CD1c-positive myeloid dendritic cell (primary cell): ENCODE measurements at regions not wholly inside any gene's neighbourhood (a gene's known extent, or its start where the extent isn't known, plus 50 kb on each side); places are given as distances from the start of the nearest gene placed in this dataset.
A peak's percentile ranks its signal among the peaks of the same experiment; 100 is the strongest.
"Not testable (repeated sequence)": the region's sequence is repeated elsewhere in the genome, so short reads cannot be mapped to it uniquely, and the experiment has no call there.

Source experiments
- DNase-seq: peaks from one replicate; pipeline ENCODE4 v3.0.0-alpha.2; 2016; ENCODE audit errors: extremely low spot score

DNA sequence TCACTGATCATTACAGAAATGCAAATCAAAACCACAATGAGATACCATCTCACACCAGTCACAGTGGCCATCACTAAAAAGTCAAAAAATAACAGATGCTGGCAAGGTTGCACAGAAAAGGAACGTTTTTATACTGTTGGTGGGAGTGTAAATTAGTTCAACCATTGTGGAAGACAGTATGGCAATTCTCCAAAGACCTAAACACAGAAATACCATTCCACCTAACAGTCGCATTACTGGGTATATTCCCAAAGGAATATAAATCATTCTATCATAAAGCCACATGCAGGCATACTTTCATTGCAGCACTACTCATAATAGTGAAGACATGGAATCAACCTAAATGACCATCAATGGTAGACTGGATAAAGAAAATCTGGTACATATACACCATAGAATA, 83.2 kb upstream of the ARID5B start:
- not testable (repeated sequence) for DNase-seq

DNA sequence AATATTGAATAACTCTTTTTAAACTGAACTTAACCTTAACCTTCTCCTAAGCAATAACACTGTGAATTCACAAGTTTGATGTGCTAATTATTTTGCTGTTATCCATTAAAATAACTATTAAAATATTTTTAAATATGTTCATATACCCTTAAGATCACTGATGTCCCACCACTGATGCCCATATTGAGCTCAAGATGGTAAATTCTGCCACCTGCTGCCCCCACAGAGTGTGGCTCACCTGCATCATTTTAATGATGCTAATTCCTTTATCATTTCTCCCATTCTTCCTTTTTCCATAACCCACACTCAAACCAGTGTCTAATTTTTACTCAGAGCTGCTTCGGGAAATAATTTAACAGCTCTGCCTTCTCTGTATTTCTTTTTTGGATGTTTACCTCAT, 82.3 kb upstream of the ARID5B start:
- no peak for DNase-seq

DNA sequence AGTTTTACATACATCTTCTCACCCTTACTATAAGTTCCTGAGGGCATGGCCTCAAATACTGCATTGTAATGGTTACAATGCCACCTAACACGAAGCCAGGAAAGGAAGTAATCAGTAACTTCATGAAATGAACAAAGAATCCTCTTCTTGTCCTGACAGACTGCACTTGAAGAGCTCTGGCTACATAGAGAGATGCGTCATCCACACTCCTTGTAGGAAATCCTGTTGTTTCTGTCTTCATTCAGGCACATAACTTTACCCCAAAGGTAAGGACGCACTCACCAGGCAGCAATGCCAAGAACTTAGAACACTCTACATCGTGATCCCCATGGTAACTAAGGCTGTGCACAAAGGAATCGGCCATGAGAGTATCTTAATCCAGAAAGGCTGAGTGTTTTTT, 80.3 kb upstream of the ARID5B start:
- no peak for DNase-seq

DNA sequence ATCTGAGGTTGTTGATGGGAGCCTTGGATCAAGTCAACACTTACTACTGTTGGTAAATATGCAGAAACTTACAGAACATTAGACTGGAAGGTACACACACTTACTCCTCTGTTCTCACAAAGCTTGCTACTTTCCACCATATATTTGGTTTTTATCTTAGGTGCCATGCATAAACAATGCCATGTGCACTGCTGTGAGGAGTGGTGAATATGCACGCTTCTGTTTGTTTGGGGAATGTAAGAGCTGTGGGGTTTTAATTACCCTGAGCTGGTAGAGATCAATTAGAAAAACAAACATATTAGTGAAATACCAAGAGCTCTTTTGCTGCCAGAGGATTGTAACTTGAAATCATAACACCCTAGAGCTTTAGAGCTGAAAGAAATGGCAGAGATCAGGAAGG, 79.8 kb upstream of the ARID5B start:
- no peak for DNase-seq

DNA sequence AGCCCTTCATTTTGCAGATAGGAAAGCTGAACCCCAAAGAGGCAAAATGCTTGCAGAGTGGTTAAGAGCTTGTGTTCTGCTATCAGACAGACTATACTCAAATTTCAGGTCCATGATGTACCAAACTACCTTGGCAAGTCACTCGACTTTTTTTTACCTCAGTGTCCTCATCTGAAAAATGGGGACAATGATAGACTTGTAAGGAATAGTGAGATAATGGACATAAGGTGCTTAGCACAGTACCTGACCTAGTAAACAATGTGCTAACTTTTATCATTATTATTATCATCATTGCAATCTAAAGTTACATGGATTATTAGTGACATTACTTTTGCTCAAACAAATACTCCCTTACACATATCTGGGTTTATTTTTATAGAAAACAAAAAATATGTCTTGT, 79.4 kb upstream of the ARID5B start:
- no peak for DNase-seq

DNA sequence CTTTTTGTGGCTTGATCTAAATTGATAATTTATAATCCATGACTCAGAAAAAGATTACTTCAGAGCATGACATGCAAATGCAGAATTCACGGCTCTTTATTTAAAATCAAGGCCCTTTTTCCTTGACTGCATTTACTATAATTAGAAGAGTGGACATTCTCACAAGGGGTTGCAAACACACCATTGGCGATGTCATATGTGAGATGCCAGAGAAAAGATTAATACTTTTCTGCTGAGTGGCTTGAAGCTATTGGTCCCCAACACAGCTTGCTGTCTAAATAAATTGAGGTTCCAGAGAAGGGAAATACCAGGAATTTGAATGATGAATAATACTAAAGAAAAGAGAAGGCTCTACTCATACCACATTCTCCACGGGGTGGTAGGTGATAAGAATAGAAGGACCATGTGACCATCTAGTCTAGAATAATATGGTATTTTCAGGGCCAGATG, 78.7 kb upstream of the ARID5B start:
- DNase-seq = no peak

DNA sequence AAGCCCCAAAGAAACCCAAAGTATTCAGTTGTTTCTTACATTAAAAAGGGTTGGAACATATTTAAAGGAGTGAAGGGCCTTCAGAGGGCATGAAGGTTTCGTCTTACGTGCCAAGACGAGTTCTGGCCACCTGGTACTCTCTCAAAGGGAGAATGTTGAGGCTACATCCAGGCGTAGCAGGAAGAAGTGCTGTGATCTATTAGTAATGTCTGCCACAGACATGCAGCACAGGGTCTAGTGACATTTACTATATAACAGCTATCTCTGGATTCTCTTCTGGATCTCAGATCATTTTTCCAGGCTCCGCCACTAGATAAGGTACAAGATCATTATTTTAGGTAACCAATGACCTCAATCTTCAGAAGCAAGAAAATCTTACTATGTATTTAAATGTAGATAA, 76.5 kb upstream of the ARID5B start:
- no peak for DNase-seq

DNA sequence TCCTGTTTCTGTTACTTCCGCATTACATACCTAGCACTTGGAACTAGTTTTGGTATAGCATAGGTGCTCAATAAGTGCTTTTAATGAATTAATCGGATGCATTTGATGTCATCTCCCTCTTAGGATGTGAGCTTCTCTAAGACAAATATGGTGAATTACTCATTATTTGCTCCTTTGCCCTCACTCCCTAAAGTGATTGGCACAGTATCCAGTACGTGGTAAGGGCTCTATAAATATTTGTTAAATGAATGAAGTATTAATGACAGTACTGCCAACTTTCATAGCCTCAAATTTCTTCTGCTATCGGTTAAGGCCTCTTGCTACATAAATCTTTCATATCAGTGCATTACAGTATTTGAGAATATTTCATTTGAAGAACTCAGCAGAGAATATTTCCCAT, 75.9 kb upstream of the ARID5B start:
- no peak for DNase-seq

DNA sequence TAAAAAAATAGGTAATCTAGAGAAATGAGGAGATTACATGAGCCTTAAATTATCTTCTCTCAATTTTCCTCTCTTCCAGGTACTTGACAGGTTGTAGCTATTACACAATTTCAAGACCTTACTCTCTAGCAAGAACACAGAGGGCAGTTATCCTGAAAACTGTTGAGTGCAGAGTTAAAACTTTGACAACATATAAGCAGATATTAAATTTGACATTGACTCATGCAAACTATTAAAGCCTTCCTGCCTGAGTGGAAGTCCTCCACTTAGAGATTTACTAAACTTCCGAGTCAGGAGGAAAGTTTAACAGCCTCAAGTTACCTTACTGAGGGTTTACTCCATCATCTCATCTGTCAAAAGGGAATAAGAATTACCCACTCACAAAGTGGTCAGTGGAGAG, 73.5 kb upstream of the ARID5B start:
- DNase-seq = no peak

DNA sequence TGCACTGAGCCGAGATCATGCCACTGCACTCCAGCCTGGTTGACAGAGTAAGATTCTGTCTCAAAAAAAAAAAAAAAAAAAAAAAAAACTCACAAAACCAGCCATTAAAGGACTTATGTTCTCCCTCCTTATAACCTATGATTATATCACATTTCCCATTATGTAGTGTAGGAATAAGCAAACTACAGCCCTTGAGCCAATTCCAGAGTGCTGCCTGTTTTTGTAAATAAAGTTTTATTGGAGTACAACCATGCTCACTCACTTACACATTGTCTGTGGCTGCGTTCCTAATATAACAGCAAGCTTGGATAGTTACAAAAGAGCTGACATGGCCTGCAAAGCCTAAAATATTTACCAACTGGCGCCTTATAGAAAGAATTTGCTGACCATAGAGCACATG, 72.7 kb upstream of the ARID5B start:
- DNase-seq = no peak

DNA sequence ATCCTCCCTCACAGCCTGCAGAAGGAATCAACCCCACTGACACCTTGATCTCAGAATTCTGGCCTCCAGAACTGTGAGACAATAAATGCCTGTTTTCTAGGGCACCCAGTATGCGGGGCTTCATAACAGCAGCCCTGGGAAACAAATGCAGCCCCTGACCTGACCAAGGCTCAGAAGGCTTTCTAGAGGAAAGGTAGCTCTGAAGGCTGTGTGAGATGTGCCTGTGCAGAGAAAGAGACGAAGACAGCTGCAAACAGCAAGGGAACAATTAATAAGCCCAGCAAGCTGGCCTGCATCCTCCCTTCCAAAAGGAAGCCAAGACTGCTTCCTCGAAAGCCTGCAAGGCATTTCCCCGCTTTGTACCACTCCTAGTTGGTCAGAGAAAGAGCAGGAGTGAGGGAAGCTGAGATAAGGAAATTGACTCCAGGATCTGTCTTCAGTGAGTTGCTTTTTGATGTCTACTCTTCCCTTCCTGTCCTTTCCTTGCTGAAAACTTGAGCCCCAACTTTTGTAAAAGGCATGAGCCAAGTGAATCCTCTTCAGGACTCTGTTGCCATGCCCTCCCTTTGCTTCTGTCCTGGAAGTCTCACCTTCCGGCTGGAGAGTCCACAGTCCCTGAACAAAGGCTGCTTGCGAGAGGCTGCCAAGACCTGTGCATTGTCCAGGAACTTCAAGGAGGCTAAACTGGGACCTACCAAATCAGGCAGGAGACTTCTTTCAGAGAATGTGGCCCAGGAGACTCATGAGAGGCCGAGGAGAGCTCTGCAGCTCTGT, 71.2 kb upstream of the ARID5B start:
- DNase-seq = no peak

DNA sequence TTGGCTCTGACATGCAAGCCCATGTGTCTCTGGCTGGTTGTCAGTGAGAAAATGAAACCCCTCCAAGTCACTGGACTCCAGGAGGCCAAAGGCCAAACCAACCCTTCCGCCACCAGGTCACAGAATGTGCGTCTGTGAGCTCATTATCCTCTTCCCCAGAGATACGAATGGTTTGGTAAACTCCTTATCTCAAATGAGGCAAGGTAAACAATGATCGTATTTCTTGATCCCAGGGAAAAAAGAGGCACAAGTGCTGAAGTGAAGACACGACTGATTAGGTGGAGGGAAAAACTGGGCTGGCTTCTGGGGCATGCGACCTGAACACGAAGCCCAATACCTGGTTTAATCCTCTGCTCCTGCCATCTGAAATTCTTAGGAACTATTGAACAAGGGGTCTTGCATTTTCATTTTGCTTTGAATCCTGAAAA, 70.6 kb upstream of the ARID5B start:
- no peak for DNase-seq

DNA sequence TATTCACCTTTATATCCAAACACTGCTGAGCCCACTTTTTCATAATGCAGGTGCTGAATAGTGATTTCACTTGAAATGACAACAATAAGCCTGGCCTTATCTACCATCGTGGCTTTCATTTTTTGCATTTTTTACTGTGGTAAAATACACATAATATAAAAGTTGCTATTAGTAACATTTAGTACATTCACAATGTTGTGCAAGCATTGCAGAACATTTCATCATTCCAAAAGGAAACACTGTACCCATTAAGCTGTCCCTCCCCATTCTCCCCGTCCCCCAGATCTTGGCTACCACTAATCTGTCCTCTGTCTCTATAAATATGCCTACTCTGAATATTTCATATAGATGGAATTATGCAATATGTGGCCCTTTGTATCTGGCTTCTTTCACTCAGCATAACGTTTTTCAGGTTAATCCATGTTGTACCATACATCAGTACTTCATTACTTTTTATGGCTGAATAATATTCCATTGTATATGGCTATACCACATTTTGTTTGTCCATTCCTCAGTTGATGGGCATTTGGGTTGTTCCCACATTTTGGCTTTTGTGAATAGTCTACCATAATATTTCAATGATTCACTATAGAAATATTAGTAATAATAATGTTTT, 68.5 kb upstream of the ARID5B start:
- no peak for DNase-seq

DNA sequence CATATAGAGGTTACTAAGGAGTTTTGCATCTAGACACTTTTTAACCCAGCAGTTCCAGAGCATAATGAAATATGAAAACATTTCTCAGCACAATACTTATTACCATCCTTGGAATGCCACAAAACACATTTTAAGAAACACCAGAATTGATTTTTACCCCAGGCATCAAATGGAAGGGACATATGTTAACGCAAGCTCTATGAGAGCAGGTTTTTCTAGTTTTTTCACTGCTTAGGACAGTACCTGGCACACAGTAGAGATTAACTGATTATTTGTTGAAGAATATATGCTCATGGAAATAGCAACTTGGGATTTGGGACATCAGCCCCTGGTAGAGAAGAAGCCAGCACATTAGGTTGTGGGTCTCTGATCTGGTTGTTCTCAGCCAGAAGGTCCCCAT, 67.0 kb upstream of the ARID5B start:
- DNase-seq = no peak

DNA sequence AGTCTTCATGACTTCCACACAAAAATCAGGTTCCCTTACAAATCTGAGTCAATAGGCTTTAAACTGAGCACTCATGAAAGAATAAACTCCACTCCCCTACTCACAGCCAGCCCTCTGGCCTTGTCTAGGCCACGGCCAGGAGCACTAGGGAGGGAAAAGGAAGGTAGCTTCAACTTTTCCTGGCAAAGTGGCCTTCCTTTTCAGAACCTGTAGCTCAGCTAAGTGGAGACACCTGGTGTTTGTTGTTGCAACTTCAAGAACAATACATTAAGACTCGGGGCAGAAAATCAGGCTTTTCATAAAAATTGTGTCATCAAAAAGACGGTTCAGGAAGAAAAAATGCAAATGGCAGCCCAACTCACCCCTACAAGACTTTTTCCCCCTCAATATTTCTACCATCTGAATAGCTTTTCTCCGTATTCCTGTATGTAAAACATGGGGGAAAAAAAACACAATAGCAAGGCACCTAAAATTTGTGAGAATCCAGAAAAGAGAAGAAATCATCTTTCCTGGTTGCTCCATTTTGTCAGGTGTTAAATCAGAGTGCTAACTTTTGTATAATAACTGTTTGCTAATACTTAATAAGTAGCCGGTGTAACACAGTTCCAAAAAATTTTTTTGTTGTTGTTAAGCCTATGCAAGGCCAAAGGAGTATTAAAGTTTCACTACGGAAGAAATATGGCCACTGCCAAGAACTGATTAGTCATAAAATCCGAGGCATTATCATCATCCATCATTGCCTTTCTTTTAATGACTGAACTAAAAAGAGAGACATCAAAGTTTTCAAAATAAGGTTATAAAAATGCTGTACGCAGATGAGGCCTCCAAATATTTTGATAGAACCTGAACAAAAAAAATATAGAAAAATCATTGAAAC, 66.2 kb upstream of the ARID5B start:
- DNase-seq = peak; percentile 22

DNA sequence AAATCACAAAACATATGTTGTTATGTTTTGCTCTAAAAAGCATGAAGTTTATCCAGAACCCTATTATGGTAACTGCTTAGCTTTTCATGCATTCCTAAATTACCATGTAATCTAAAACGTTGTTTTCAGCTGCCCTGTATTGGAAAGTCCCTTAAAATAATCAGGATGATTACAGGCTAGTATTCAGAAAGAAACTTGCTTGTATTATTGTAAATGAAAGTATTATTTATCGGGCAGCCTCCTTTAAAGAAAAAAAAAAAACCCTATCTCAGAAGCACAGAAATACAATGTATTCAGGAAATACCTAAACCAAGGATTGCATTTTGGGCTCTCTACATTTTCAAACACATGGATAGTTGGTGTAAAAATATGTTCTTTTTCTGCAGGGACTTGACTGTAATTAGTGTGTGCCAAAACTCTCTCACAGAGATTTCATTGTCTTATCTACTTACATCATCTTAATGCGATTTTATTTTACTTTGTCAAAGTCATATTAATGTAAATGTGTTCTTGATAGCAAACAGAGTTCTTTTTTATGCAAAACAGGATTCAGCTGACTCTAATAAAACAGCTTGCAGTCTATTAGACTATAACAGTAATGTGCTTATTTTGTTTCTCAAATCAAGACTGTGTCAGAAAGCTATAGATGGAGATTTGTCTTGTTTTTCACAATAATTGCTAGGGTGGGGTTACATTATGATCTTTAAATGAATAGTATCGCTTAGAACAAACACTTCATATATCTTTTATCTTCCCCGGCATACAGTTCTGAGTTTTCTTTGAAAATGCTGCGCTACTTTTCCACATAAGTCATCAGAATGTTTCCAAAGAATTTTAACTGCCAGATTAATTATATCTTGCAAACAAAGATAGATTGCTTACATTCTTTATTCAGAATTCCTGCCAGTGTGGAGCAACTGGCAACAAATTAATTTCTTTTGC, 65.3 kb upstream of the ARID5B start:
- DNase-seq = no peak

DNA sequence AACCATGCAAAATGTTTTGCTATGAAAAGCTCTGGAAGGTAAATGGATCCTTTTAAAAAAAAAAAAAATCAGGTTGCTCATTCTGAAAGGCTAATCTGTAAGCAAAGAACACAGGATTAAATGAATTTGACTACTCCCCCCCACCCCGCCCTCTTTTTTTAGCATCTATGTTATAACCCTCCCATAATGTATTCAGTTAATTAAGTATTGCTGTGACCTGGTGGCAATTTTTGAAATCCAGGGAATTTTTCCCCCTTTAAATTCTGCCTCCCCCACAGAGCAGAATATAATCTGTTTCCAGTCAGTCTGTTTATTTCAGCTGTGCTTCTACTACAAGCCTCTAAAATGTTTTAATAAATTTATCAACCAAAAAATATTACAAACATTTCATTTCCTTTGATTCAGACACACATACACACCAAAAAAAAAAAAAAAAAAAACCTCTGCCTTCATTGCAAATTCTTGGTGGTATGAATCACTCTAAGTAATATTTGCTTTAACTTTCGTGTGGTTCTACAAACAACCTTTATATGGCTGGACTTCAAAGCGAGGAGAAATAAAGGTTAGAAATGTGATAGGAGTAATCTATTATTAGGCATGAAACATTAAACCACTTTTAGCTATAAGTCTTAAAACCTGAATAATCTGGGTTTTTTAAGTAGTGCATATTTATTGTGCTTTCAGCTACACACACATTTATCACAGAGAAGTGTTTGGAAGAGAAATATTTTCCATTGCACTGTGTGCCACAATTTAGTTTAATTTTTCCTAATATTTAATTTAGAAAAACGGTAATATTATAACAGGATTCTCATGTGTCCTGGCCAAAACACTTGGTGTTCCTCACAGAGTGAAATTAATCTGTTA, 64.4 kb upstream of the ARID5B start:
- no peak for DNase-seq

DNA sequence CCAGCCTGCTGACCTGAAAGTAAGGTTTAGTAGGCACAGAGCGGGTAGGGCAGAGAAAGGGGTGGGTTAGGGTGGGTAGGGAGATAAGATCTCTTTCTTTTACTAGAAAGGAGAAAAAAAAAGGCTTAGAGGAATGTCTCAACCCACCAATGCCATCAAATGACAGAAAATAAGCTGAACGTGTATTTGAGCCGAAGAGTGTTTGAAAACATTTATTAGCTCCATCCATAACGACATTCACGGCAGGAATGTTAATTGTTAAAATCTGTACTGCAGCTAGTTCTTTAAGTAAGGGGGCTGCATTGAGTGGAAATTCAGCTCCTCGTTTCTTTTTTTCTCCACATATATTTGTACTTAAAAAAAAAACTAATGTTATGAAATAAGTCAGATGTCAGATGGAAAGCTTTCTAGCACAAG, 63.7 kb upstream of the ARID5B start:
- no peak for DNase-seq

DNA sequence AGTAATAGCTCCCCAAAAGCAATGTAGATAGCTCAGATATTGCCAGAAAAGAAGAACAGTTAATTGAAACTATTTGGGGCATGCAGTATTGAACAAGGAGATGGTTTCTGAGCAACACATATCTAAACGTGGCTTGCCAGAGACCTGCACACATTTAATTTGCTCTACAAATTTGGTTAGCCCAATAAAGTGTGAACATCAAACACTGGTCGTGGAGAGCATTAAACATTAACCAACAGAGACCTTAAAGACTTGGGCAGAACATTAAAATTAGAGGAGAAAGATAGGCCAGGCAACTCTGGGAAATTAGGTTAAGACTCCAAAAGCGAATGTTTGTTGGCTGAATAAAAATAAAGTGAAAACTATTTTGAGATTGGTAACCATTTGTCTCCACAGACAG, 61.6 kb upstream of the ARID5B start:
- DNase-seq = no peak

DNA sequence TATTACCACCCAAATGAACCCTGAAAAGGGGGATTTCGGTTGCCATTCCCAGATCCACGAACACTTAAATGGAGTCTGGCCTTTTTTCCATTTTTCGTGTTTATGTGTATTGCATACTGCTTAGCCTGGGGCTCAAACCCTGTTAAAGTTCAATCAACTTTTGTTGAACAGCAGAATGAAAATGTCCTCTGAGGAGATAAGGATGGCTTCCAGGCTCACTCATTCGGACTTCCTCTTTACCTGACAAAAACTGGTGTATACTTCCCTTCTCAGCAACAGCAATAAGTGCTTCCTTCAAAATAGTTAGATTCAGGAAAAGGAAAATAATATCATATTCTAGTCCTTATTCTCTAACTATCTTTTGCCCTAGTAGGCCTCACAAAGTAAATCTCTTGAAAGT, 61.1 kb upstream of the ARID5B start:
- no peak for DNase-seq
